ENCODE measurements at regions not wholly inside any gene's neighbourhood (a gene's known extent, or its start where the extent isn't known, plus 50 kb on each side); places are given as distances from the start of the nearest gene placed in this dataset.
"Not testable (repeated sequence)": the region's sequence is repeated elsewhere in the genome, so short reads cannot be mapped to it uniquely, and the experiment has no call there.

DNA sequence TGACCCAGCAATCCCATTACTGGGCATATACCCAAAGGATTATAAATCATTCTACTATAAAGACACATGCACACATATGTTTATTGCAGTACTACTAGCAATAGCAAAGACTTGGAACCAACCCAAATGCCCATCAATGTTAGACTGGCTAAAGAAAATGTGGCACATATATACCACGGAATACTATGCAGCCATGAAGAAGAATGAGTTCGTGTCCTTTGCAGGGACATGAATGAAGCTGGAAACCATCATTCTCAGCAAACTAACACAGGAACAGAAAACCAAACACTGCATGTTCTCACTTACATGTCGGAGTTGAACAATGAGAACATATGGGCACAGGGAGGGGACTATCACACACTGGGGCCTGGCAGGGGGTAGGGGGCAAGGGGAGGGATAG is 183.0 kb downstream of the HACE1 start:
- DNase-seq: not testable (repeated sequence)

- not testable (repeated sequence) for DNase-seq
Observed at GRCh38 chr6:104675161-104675560, 184.6 kb downstream of the HACE1 start.

GRCh38 chr6:104673078-104673477 is 186.6 kb downstream of the HACE1 start:
- not testable (repeated sequence) for DNase-seq

- DNase-seq: not testable (repeated sequence)
Observed at GRCh38 chr6:104671591-104671891, 188.2 kb downstream of the HACE1 start.

GRCh38 chr6:104670834-104671590 is 188.7 kb downstream of the HACE1 start:
- DNase-seq: not testable (repeated sequence)

DNA sequence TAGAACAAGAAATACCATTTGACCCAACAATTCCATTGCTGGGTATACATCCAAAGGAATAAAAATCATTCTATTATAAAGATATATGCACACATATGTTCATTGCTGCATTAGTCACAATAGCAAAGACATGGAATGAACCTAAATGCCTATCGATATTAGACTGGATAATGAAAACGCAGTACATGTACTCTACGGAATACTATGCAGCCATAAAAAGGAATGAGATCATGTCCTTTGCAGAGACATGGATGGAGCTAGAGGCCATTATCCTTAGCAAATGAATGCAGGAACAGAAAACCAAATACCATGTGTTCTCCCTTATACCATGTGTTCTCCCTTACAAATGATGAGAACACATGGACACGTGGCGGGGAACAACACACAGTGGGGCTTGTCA is 190.2 kb downstream of the HACE1 start:
- DNase-seq: no peak

- DNase-seq: no peak
Observed at GRCh38 chr6:104656235-104656634, 203.5 kb downstream of the HACE1 start.

GRCh38 chr6:104653781-104654180 is 205.9 kb downstream of the HACE1 start:
- DNase-seq: no peak

- no peak for DNase-seq
Observed at GRCh38 chr6:104648347-104648746, 211.4 kb downstream of the HACE1 start.

DNA sequence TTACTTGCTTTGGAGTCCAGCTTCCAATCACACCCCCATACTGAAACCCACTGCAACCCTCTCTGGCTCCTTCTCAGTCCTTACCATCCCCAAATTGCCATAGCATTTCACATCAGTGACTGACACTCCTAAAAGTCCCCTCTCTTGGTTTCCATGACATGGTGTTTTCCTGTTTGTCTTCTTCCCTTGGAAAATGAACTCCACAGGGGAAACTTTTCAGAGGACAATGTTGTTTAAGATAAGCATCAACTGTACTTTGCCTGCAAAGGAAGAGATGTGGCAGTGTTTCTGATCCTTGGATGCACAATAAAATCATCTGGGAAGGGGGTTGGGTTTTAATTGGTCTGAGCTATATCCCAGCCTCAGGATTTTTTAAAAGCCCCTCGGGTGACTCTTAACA is 214.9 kb downstream of the HACE1 start:
- no peak for DNase-seq

DNA sequence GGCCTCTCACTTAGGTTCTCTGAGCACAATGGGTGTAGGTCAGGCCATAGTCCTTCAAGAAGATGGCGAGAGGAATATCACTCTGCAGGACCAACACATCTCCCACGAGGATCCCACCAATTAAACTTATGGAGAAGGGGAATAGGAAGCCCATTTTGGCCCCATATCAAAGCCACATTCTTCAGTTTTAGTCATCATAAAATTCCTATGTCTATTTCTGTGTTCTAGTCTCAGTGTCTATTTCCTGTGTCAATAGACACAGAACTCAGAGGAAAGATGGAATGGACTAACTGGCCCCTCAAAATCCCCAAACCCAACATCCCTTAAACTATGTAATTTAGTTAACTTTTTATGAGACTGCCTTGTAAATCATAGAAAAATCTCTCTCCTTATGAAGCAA is 216.8 kb downstream of the HACE1 start:
- DNase-seq: no peak

DNA sequence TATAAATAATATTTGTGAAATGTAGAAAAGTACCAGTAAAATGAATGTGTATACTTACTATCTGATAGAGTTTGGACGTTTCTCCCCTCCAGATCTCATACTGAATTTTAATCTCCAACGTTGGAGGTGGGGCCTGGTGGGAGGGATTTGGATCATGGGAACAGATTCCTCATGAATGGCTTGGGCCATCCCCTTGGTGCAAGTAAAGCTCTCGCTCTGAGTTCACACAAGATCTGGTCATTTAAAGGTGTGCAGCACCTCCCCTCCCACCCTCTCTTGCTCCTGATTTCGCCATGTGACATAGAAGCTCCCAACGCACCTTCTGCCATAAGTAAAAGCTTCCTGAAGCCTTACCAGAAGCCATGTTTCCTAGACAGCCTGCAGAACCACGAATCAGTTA is 219.0 kb downstream of the HACE1 start:
- DNase-seq: no peak

DNA sequence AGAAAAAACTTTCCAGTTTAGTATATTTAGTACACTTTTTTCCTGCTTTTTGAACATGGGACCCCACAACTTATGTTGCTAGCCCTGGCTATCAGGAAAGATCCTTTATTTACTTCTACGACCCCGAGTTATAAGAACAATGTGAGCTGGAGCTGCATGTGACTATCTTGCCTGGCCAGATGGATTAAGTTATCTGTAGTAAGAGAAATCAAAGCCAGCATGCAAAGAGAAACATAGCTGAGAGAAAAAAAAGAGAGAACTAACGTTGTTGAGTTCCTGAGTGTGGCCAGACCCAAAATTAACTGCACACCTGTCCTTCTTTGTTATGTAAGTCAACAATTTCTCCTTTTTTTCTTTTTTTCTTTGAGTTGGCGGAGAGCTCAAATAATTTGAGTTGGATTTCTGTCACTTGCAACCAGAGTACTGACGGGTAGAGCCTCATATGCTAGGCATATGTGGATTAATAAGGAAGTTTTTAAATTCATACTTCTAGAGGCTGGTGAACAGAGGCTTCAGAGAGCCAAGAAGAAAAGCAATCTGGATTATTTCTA is 219.5 kb downstream of the HACE1 start:
- DNase-seq: no peak

GRCh38 chr6:104639668-104640067 is 220.1 kb downstream of the HACE1 start:
- no peak for DNase-seq

DNA sequence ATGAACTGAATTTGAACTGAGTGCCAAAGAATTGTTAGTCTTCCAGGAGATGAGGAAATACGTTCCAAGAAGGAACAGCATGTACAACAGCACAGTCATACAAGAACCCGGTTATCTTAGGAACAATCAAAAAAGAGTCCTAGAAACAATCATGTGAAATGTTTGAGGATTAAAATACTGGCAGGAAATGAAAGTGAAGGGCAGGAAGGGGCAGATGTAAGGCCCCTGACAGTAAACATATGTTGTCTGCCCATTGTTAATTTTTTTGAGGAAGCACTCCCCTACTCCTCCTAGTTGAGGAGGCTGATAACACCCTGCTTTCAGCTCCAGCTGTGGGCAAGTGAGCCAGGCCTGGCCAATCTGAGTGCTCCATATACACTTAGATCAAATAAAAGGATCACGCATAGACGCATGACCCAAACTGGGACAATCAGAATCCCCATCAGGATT is 220.9 kb downstream of the HACE1 start:
- no peak for DNase-seq

- DNase-seq: no peak
Observed at GRCh38 chr6:104633125-104633524, 226.6 kb downstream of the HACE1 start.

DNA sequence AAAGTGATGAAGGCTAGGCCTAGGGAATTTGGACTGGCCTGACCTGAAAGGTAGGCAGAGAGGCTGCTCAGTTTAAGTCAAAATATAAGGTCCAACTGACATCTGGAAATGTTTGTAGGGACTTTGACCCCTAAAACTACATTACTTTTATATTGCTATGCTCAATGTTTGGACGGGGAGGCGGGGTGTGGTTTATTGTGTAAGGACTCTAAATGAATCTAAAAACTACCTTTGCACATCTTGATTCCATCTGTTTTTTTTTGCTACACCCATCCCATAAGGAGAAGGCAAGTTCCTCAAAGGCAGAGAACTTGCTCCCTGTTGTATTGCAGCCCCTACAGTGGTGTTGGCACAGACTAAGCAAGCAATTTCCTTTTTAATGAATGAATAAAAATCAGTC is 227.1 kb downstream of the HACE1 start:
- no peak for DNase-seq

DNA sequence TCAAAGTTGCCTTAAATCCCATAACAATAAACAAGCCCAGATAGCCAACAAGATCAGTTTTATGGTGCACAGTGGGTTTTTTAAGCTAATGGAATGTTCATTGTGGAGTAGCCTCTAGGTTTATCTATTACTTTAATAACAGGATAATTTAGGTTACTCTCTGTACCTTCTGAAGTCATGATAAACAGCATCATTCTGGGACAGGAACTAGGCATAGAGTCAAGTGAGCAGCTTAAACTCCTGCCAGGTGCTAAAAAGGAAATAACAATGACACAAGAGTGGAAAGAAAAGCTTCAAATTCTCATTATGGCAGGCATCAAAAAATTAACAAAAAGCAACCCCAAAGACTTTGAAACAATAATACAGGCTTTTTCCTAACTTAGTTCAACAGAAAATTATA is 228.8 kb downstream of the HACE1 start:
- DNase-seq: no peak

- DNase-seq: no peak
Observed at GRCh38 chr6:104630522-104630921, 229.2 kb downstream of the HACE1 start.

GRCh38 chr6:104629826-104630225 is 229.9 kb downstream of the HACE1 start:
- no peak for DNase-seq

- DNase-seq: no peak
Observed at GRCh38 chr6:104625536-104625935, 234.2 kb downstream of the HACE1 start.

DNA sequence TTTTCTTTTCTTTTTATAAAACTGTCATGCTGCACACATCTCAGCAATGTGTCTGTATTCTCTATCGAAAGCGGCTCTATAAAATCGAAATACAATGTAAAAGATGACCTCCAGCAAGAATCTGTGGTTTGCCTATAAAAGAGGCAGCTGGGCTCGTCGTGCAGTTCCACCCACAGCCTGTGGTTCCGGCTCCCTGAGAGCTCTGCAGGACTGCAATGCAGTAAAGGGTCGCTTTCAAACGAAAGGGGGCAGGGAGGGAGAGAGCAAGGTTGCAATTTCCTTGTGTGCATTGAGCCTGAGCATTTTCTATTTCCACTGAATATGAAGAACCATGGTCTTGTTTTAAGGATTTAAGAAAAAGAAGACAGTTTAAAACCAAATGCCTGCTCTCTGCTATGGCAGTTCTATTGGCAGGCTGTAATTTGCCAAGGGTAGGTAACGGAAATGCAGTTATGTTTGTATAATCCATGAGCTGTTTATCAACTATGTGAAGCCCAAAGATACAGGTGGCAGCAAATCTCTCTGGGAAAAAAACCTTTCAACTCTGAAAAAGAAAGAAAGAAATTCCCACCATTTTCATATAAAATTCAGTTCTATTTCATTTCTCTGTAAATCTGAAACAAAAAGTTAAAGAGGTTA is 236.5 kb downstream of the HACE1 start:
- no peak for DNase-seq

GRCh38 chr6:104621396-104621795 is 238.3 kb downstream of the HACE1 start:
- DNase-seq: no peak

DNA sequence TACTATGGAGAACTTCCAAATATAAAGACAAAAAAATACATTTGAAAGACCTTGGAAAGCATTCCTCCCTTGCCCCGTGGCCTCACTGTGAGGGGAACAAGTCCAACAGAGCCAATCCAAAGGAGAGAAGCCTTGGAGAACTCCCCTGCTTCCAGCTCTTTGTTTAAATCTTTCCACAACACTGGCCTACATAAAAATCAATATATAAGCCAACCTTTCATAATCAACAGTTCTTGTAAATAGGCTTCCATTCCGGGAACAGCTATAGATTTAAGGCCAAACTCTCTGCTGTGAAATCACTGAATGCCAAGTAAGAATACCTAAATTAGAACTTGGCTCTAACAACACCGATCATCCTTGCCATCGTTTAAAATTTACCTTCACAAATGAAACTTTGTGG is 242.1 kb downstream of the HACE1 start:
- DNase-seq: no peak

DNA sequence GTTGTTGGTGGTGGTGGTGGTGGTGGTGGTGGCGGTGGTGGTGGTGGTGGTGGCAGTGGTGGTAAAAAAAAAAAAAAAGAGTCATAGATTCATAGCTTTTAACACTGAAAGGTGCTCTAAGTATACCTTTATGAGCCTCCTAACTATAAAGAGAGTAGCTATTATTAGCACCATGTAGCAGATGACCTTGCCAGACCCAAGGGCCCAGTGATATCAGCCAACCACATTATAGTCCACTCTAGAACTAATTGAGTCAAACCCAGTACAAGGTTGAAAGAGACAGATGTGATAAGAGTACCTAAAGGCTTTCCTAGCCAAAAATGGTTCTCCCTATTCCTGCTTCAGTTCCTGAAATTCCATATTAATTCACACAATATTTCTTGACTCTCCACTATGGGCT is 245.3 kb downstream of the HACE1 start:
- DNase-seq: no peak
